ENCODE measurements at regions not wholly inside any gene's neighbourhood (a gene's known extent, or its start where the extent isn't known, plus 50 kb on each side); places are given as distances from the start of the nearest gene placed in this dataset.
"Not testable (repeated sequence)": the region's sequence is repeated elsewhere in the genome, so short reads cannot be mapped to it uniquely, and the experiment has no call there.

DNA sequence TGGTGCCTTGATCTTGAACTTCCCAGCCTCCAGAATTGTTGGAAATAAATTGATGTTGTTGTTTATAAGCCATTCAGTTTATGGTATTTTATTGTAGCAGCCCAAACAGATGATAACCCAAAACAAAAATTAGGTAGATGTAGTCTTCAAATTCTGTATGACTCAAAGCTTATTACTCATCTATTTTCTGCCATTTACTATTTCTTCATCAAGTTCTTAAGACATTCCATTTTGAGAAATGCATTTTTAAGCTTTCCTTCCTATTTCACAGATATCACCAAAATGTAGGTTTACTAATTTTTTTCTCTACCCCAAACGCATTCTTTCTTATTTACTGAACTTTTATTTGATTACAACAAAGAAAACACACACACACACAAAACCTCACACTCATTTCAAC, 148.2 kb downstream of the RND3 start:
- peak; percentile 43 for DNase-seq (ENCODE audit: low read depth)
- no peak overlapping the region for H3K4me3 ChIP-seq (ENCODE audit: low read length)
- TF ChIP-seq, protein P1, sequence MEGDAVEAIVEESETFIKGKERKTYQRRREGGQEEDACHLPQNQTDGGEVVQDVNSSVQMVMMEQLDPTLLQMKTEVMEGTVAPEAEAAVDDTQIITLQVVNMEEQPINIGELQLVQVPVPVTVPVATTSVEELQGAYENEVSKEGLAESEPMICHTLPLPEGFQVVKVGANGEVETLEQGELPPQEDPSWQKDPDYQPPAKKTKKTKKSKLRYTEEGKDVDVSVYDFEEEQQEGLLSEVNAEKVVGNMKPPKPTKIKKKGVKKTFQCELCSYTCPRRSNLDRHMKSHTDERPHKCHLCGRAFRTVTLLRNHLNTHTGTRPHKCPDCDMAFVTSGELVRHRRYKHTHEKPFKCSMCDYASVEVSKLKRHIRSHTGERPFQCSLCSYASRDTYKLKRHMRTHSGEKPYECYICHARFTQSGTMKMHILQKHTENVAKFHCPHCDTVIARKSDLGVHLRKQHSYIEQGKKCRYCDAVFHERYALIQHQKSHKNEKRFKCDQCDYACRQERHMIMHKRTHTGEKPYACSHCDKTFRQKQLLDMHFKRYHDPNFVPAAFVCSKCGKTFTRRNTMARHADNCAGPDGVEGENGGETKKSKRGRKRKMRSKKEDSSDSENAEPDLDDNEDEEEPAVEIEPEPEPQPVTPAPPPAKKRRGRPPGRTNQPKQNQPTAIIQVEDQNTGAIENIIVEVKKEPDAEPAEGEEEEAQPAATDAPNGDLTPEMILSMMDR (conservative IDR thresholded peaks at IDR 0.05; ENCODE audit: low read length): no peak

DNA sequence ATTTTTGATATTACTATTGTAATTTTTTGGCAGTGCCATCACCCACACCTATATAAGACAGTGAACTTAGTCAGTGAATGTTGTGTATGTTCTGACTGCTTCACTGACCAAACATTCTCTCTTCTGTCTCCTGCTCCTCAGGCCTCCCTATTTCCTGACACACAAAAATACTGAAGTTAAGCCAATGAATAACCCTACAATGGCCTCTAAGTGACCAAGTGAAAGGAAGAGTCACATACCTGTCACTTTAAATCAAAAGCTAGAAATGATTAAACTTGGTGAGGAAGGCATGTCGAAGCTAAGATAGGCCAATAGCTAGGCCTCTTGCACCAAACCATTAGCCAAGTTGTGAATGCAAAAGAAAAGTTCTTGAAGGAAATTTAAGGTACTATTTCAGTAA, 151.9 kb downstream of the RND3 start:
- TF ChIP-seq, protein P1 (conservative IDR thresholded peaks at IDR 0.05; ENCODE audit: low read length): no peak
- no peak overlapping the region for H3K4me3 ChIP-seq (ENCODE audit: low read length)
- DNase-seq (ENCODE audit: low read depth): no peak

DNA sequence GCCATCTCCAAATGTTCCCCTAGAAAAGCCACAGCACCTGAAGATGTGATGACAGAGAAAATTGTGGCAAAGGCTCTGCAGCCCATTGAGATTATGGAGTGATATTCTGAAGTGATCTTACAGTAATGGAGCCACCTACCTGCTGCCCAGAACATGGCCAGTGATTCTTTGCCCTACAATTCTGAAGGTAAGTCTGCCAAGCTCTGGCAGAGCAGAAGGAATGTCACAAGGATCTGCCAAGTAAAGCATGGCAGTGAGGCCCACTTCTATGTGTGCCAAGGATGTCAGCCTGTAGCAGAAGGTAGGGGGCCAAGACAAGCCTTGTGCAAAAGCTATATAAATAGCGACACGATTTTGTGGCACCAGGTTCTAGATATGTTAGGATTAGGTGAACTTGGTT, 155.1 kb downstream of the RND3 start:
- TF ChIP-seq, protein P1 (conservative IDR thresholded peaks at IDR 0.05; ENCODE audit: low read length): no peak
- no peak for DNase-seq (ENCODE audit: low read depth)
- no peak overlapping the region for H3K4me3 ChIP-seq (ENCODE audit: low read length)

DNA sequence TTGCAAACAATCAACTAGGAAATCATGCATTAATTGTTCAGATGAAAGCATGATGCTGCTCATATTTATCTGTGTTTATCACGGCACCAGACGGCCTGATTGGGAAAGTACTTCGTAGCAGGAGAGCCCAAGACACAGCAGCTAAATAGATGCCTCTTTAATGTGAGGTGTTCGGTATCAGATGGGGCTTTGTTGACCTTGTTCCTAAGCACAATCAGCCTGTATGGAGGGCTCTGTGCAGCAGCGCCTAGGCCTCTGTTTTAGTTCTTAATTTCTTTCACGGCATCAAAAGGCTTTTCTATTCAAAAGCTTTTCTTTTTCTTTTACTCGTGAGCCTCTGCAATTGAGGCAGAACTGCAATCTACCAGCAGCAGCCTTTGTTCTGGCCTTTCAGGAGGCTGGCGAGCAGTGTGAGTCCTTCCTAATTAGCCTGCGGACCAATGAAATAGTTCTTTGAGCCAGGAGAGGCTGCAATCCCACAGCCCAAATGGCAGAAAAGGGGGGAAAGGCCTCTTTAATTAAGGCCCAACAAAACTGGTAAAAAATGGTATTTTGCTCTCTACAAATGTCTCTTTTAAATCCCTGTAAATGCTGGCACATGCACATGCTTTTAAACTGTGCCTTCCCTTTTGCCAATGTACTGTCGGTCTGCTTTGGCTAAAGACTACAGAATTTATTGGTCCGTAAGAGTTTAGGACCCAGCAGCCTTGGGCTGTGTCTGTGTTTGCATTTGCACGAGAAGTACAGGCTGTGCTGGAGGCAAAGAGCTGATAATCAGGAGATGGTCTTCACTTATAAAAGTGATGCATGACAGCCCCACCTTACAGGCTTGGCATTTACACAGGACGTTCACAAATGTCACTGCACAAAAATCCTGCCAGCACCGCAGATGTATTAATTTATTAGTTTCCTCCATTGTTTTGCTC, 159.6 kb downstream of the RND3 start:
- DNase-seq (ENCODE audit: low read depth): no peak
- TF ChIP-seq, protein P1 (conservative IDR thresholded peaks at IDR 0.05; ENCODE audit: low read length): no peak
- H3K4me3 ChIP-seq (ENCODE audit: low read length): no peak overlapping the region

DNA sequence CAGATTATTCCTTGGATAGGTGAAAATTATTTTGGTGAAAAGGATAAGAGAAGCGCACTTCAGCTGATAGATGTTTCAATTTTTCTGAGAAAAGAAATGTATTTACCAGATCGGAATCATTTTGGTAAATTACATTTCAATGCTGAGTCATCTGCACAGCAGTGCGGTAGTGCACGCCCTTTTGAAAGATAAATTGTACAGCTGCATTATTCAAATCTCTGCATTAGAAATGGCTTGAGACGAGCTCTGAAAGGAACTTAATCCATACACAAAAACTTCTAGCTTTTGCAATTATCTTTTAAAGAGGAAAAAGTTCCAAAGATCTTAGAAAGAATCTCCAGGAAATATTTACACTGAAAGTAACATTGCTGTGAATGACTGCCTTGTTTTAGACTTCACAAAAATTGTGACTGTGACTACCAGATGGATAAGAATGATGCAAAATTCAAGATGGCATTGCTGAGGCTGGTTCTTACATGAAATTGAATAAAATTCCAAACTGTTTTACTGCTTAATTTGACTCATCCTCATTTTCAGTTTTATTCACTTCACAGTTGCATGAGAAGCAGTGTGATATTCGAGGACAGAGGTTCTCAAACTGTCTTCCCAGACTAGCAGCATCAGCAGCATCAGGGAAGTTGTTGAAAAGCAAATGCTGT, 161.7 kb downstream of the RND3 start:
- TF ChIP-seq, protein P1 (conservative IDR thresholded peaks at IDR 0.05; ENCODE audit: low read length): no peak
- DNase-seq (ENCODE audit: low read depth): no peak

DNA sequence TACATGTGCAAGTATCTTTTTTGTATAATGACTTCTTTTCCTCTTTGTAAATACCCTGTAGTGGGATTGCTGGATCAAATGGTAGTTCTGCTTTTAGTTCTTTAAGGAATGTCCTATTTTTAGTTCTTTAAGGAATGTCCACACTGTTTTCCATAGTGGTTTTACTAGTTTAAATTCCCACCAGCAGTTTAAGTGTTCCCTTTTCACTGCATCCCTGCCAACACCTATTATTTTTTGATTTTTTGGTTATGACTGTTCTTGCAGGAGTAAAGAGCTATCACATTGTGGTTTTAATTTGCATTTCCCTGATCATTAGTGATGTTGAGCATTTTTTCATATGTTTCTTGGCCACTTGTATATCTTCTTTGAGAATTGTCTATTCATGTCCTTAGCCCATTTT, 164.4 kb downstream of the RND3 start:
- H3K4me3 ChIP-seq (ENCODE audit: low read length): not testable (repeated sequence)
- peak; percentile 22 for DNase-seq (ENCODE audit: low read depth)

More for the DNA sequence above, 161.7 kb downstream of the RND3 start:
- no peak overlapping the region for H3K4me3 ChIP-seq (ENCODE audit: low read length)

DNA sequence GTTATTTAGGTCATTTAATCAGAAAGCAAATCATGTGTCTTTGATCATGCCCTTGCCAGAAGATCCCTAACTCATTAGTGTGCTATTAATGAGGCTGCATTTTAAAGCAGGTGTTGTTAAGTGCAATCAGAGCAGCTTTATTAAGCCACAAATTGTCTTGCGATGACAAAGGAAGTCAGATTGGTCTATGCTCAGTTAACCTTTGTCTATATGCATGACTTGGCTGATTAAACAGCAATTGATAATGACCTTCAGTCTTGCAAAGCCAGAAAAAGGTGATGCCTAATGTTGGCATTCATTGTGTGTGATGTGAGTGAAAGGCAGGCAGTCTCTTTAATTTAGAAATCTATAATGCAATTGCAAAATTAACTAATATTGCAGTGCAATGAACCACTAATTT, 166.9 kb downstream of the RND3 start:
- H3K4me3 ChIP-seq (ENCODE audit: low read length): no peak overlapping the region
- DNase-seq (ENCODE audit: low read depth): no peak
- TF ChIP-seq, protein P1 (conservative IDR thresholded peaks at IDR 0.05; ENCODE audit: low read length): no peak

Measured in AG10803 (cell line).